MV-4-11 (cell line): ENCODE measurements at regions not wholly inside any gene's neighbourhood (a gene's known extent, or its start where the extent isn't known, plus 50 kb on each side); places are given as distances from the start of the nearest gene placed in this dataset.
"Not testable (repeated sequence)": the region's sequence is repeated elsewhere in the genome, so short reads cannot be mapped to it uniquely, and the experiment has no call there.

Experiments used
- DNase-seq: peaks from one replicate; lab custom pipeline; 2025; lab: John Stamatoyannopoulos, UW

- no peak for DNase-seq
These were observed 104.2 kb upstream of the TET2 start for GRCh38 chr4:105042451-105042850.

GRCh38 chr4:105050896-105051295 lies 95.8 kb upstream of the TET2 start:
- DNase-seq, result peak; percentile 39

GRCh38 chr4:105057370-105058105 lies 89.1 kb upstream of the TET2 start:
- peak; percentile 77 for DNase-seq

- no peak for DNase-seq
These were observed 88.4 kb upstream of the TET2 start for GRCh38 chr4:105058177-105058812.

- peak; percentile 74 for DNase-seq
These were observed 87.3 kb upstream of the TET2 start for GRCh38 chr4:105059337-105059736.

GRCh38 chr4:105060628-105061027 lies 86.0 kb upstream of the TET2 start:
- peak; percentile 99 for DNase-seq

- DNase-seq, result peak; percentile 92
These were observed 85.5 kb upstream of the TET2 start for GRCh38 chr4:105061136-105061696.

GRCh38 chr4:105061731-105062130 lies 84.9 kb upstream of the TET2 start:
- peak; percentile 87 for DNase-seq

- DNase-seq, result no peak
These were observed 80.3 kb upstream of the TET2 start for GRCh38 chr4:105066401-105066800.

- no peak for DNase-seq
These were observed 79.2 kb upstream of the TET2 start for GRCh38 chr4:105067431-105067830.

GRCh38 chr4:105067946-105068345 lies 78.7 kb upstream of the TET2 start:
- DNase-seq, result no peak

- no peak for DNase-seq
These were observed 78.2 kb upstream of the TET2 start for GRCh38 chr4:105068516-105068915.

GRCh38 chr4:105072095-105072494 lies 74.6 kb upstream of the TET2 start:
- DNase-seq, result not testable (repeated sequence)

- no peak for DNase-seq
These were observed 72.6 kb upstream of the TET2 start for GRCh38 chr4:105074097-105074496.

- DNase-seq, result no peak
These were observed 71.6 kb upstream of the TET2 start for GRCh38 chr4:105075045-105075444.

GRCh38 chr4:105088110-105088879 lies 58.4 kb upstream of the TET2 start:
- DNase-seq, result peak; percentile 62

GRCh38 chr4:105092356-105092755 lies 54.3 kb upstream of the TET2 start:
- DNase-seq, result no peak

- DNase-seq, result no peak
These were observed 53.9 kb upstream of the TET2 start for GRCh38 chr4:105092768-105093167.

- no peak for DNase-seq
These were observed 52.7 kb upstream of the TET2 start for GRCh38 chr4:105093975-105094374.
